ENCODE measurements at regions not wholly inside any gene's neighbourhood (a gene's known extent, or its start where the extent isn't known, plus 50 kb on each side); places are given as distances from the start of the nearest gene placed in this dataset.
"Not testable (repeated sequence)": the region's sequence is repeated elsewhere in the genome, so short reads cannot be mapped to it uniquely, and the experiment has no call there.

GRCh38 chr4:141540643-141541042 is 95.7 kb upstream of the IL15 start:
- POLR2A ChIA-PET, result no interaction called here
- CTCF ChIA-PET, result no interaction called here
- TF ChIP-seq SP1 (IDR thresholded peaks at IDR 0.05) (no peak), L3MBTL2 (conservative IDR thresholded peaks at IDR 0.05) (no peak), SUZ12 (IDR thresholded peaks at IDR 0.05) (no peak), ELF4 (IDR thresholded peaks at IDR 0.05) (no peak), ZNF384 (IDR thresholded peaks at IDR 0.05) (no peak), LEF1 (IDR thresholded peaks at IDR 0.05; ENCODE audit: borderline replicate concordance) (no peak), PKNOX1 (IDR thresholded peaks at IDR 0.05) (no peak), FOXA1 (IDR thresholded peaks at IDR 0.05) (no peak), NFRKB (IDR thresholded peaks at IDR 0.05) (no peak), BHLHE40 (IDR thresholded peaks at IDR 0.05; ENCODE audit: borderline replicate concordance) (no peak), FOXM1 (IDR thresholded peaks at IDR 0.05; ENCODE audit: borderline replicate concordance) (no peak), CTBP1 (IDR thresholded peaks at IDR 0.05; ENCODE audit: borderline replicate concordance) (no peak), TARDBP (IDR thresholded peaks at IDR 0.05) (no peak), ARNT (IDR thresholded peaks at IDR 0.05) (no peak), FOXK2 (IDR thresholded peaks at IDR 0.05) (no peak), HDGF (IDR thresholded peaks at IDR 0.05; ENCODE audit: borderline replicate concordance) (no peak)
- DNase-seq (ENCODE audit: extremely low spot score), result no peak

GRCh38 chr4:141541851-141542250 is 94.5 kb upstream of the IL15 start:
- ChIA-PET CTCF (no interaction called here), POLR2A (no interaction called here)
- TF ChIP-seq ELF4 (IDR thresholded peaks at IDR 0.05) (no peak), HDGF (IDR thresholded peaks at IDR 0.05; ENCODE audit: borderline replicate concordance) (no peak), FOXA1 (IDR thresholded peaks at IDR 0.05) (no peak), ARNT (IDR thresholded peaks at IDR 0.05) (no peak), SP1 (IDR thresholded peaks at IDR 0.05) (no peak), FOXK2 (IDR thresholded peaks at IDR 0.05) (no peak), LEF1 (IDR thresholded peaks at IDR 0.05; ENCODE audit: borderline replicate concordance) (no peak), FOXM1 (IDR thresholded peaks at IDR 0.05; ENCODE audit: borderline replicate concordance) (no peak)
- no peak for DNase-seq (ENCODE audit: extremely low spot score)

GRCh38 chr4:141543176-141543575 is 93.2 kb upstream of the IL15 start:
- TF ChIP-seq FOXM1 (IDR thresholded peaks at IDR 0.05; ENCODE audit: borderline replicate concordance) (no peak), ZNF384 (IDR thresholded peaks at IDR 0.05) (no peak)
- ChIA-PET POLR2A (no interaction called here), CTCF (no interaction called here)
- DNase-seq (ENCODE audit: extremely low spot score), result no peak

GRCh38 chr4:141543706-141544105 is 92.7 kb upstream of the IL15 start:
- no peak for DNase-seq (ENCODE audit: extremely low spot score)
- CTCF ChIA-PET, result no interaction called here
- TF ChIP-seq SUZ12 (IDR thresholded peaks at IDR 0.05), result no peak
- POLR2A ChIA-PET, result no interaction called here

GRCh38 chr4:141548791-141549190 is 87.6 kb upstream of the IL15 start:
- ChIA-PET POLR2A (no interaction called here), CTCF (no interaction called here)
- no peak for DNase-seq (ENCODE audit: extremely low spot score)
- TF ChIP-seq FOXK2 (IDR thresholded peaks at IDR 0.05) (no peak), ARNT (IDR thresholded peaks at IDR 0.05) (no peak)

GRCh38 chr4:141560056-141560455 is 76.3 kb upstream of the IL15 start:
- ChIA-PET POLR2A (no interaction called here), CTCF (no interaction called here)
- DNase-seq (ENCODE audit: extremely low spot score), result no peak
- TF ChIP-seq PKNOX1 (IDR thresholded peaks at IDR 0.05) (no peak), CTBP1 (IDR thresholded peaks at IDR 0.05; ENCODE audit: borderline replicate concordance) (no peak), BHLHE40 (IDR thresholded peaks at IDR 0.05; ENCODE audit: borderline replicate concordance) (no peak), SP1 (IDR thresholded peaks at IDR 0.05) (no peak), ZNF384 (IDR thresholded peaks at IDR 0.05) (no peak), FOXM1 (IDR thresholded peaks at IDR 0.05; ENCODE audit: borderline replicate concordance) (no peak)

GRCh38 chr4:141562649-141563048 is 73.7 kb upstream of the IL15 start:
- TF ChIP-seq ELF4 (IDR thresholded peaks at IDR 0.05) (no peak), ARNT (IDR thresholded peaks at IDR 0.05) (no peak), PKNOX1 (IDR thresholded peaks at IDR 0.05) (no peak), HDGF (IDR thresholded peaks at IDR 0.05; ENCODE audit: borderline replicate concordance) (no peak), SP1 (IDR thresholded peaks at IDR 0.05) (no peak), FOXA1 (IDR thresholded peaks at IDR 0.05) (no peak), BHLHE40 (IDR thresholded peaks at IDR 0.05; ENCODE audit: borderline replicate concordance) (no peak), FOXM1 (IDR thresholded peaks at IDR 0.05; ENCODE audit: borderline replicate concordance) (no peak), NFRKB (IDR thresholded peaks at IDR 0.05) (no peak), SUZ12 (IDR thresholded peaks at IDR 0.05) (no peak)
- DNase-seq (ENCODE audit: extremely low spot score), result no peak
- POLR2A ChIA-PET, result no interaction called here
- CTCF ChIA-PET, result no interaction called here

GRCh38 chr4:141563723-141564122 is 72.7 kb upstream of the IL15 start:
- TF ChIP-seq FOXA1 (IDR thresholded peaks at IDR 0.05) (no peak), PKNOX1 (IDR thresholded peaks at IDR 0.05) (no peak), SP1 (IDR thresholded peaks at IDR 0.05) (no peak)
- POLR2A ChIA-PET, result no interaction called here
- DNase-seq (ENCODE audit: extremely low spot score), result no peak
- CTCF ChIA-PET, result no interaction called here

GRCh38 chr4:141564961-141565360 is 71.4 kb upstream of the IL15 start:
- POLR2A ChIA-PET; CTCF ChIA-PET; DNase-seq (ENCODE audit: extremely low spot score): not testable (repeated sequence)

Data from HEK293T (cell line).